ENCODE measurements at regions not wholly inside any gene's neighbourhood (a gene's known extent, or its start where the extent isn't known, plus 50 kb on each side); places are given as distances from the start of the nearest gene placed in this dataset.

DNA sequence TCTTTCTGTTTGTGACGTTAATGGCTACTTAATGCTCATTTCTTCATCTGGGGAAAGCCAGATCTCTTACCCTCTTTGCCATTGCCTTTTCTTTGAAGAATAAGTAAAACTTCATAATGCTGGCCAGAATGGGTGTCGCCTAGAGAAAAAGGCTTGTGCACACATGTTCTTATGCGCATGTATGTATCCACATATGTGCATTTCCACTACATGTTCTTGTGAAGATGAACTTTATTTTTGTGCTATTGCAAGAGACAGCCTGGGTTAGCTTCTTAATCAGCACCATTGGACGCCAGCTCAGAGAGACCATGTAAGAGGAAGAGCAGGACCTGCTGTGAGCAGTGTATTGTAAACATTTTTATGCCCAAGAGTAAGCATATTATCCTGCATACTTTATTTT, 178.7 kb downstream of the SPRY1 start:
- TF ChIP-seq MEF2A (IDR thresholded peaks at IDR 0.05; ENCODE audit: borderline replicate concordance, low read depth) (no peak), NFIC (IDR thresholded peaks at IDR 0.05; ENCODE audit: borderline replicate concordance) (no peak)
- no peak for DNase-seq
- Histone ChIP-seq H3K36me3 (replicated peaks in 1 of 2; ENCODE audit: control insufficient read depth in 1 of 2, insufficient read depth in 2 of 2, low read length in 1 of 2) (no peaks in the 10 kb centered on the region), H3K27me3 (ENCODE audit: insufficient read depth) (no peaks in the 10 kb centered on the region), H3K4me1 (ENCODE audit: control insufficient read depth in 1 of 2, insufficient read depth in 2 of 2, low read depth in 1 of 2, low read length in 1 of 2) (no peaks in the 10 kb centered on the region), H3K9ac (no peak overlapping the region), H3K79me2 (ENCODE audit: insufficient read depth) (no peaks in the 10 kb centered on the region), H3K9me3 (no peaks in the 10 kb centered on the region), H3F3A (replicated peaks; ENCODE audit: insufficient read depth) (no peaks in the 10 kb centered on the region), H3K4me3 (ENCODE audit: low read depth in 2 of 2, low read length in 1 of 2) (no peak overlapping the region), H3K9me2 (no peaks in the 10 kb centered on the region), H3K27ac (ENCODE audit: low read depth in 2 of 2, low read length in 1 of 2) (no peak overlapping the region), H2AFZ (ENCODE audit: low read depth) (no peak overlapping the region), H3K4me2 (no peak overlapping the region), H4K20me1 (ENCODE audit: insufficient read depth) (no peaks in the 10 kb centered on the region)
- ChIA-PET CTCF (interaction anchor here (1.5 kb wide), 1 partner anchor 10 kb away, joined by 3 read pairs; no protein-coding TSS in a partner anchor), POLR2A (no interaction called here)
- 88% methylated on average over 4 of the region's 4 CpGs for WGBS (ENCODE audit: low lambda C conversion rate)

DNA sequence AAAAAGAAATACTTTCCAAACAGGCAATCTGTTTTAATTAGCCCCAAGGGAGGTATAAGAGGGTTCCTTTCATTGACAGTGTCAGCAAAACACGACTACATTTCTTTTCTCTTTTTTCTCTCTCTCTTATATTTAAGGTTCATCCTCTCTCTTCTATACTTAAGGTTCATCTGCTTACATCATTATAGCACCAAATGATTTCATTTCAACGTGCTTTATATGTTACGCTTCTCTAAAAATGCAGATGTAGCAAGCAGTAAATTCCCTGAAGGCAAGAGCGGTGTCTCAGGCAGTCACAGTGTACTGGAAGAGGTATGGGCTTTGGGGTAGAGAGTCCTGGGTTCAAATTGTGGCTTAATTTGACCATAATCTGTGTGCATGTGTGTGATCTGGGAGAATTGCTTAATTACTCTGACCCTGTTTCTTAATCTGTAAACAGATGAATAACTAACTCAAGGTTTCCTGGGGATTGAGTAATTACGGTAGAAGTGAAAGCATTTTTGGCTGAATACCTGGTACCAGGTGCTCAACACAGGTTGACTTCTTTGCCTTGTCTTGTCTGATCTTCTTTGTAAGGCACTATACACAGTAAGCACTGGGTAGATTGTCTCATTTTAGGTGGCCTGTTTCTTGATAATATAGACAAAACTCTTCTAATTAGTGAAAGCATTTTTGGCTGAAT, 180.8 kb downstream of the SPRY1 start:
- Histone ChIP-seq H3K9me3 (no peaks in the 10 kb centered on the region), H3F3A (replicated peaks; ENCODE audit: insufficient read depth) (no peaks in the 10 kb centered on the region), H3K9me2 (no peaks in the 10 kb centered on the region), H4K20me1 (ENCODE audit: insufficient read depth) (no peaks in the 10 kb centered on the region), H3K4me1 (ENCODE audit: control insufficient read depth in 1 of 2, insufficient read depth in 2 of 2, low read depth in 1 of 2, low read length in 1 of 2) (no peaks in the 10 kb centered on the region), H3K79me2 (ENCODE audit: insufficient read depth) (no peaks in the 10 kb centered on the region), H3K27me3 (ENCODE audit: insufficient read depth) (no peaks in the 10 kb centered on the region), H3K9ac (no peak overlapping the region), H2AFZ (ENCODE audit: low read depth) (no peak overlapping the region), H3K36me3 (replicated peaks in 1 of 2; ENCODE audit: control insufficient read depth in 1 of 2, insufficient read depth in 2 of 2, low read length in 1 of 2) (no peaks in the 10 kb centered on the region), H3K4me3 (ENCODE audit: low read depth in 2 of 2, low read length in 1 of 2) (no peak overlapping the region), H3K27ac (ENCODE audit: low read depth in 2 of 2, low read length in 1 of 2) (no peak overlapping the region), H3K4me2 (no peak overlapping the region)
- no peak for DNase-seq
- ChIA-PET POLR2A (no interaction called here), CTCF (interaction anchor here (0.6 kb wide), 1 partner anchor 12 kb away, joined by 3 read pairs; no protein-coding TSS in a partner anchor)
- WGBS (ENCODE audit: low lambda C conversion rate): 88% methylated on average over 5 of the region's 5 CpGs
- TF ChIP-seq GABPA (IDR thresholded peaks at IDR 0.05; ENCODE audit: low read depth): no peak
- no peak for TF ChIP-seq NRF1 (IDR thresholded peaks at IDR 0.05; ENCODE audit: low read depth, low read length)
- no peak for TF ChIP-seq POLR2AphosphoS5 (IDR thresholded peaks at IDR 0.05; ENCODE audit: low read depth, low read length)
- TF ChIP-seq RAD21 (IDR thresholded peaks at IDR 0.05; ENCODE audit: low read length): no peak
- TF ChIP-seq, protein P1, sequence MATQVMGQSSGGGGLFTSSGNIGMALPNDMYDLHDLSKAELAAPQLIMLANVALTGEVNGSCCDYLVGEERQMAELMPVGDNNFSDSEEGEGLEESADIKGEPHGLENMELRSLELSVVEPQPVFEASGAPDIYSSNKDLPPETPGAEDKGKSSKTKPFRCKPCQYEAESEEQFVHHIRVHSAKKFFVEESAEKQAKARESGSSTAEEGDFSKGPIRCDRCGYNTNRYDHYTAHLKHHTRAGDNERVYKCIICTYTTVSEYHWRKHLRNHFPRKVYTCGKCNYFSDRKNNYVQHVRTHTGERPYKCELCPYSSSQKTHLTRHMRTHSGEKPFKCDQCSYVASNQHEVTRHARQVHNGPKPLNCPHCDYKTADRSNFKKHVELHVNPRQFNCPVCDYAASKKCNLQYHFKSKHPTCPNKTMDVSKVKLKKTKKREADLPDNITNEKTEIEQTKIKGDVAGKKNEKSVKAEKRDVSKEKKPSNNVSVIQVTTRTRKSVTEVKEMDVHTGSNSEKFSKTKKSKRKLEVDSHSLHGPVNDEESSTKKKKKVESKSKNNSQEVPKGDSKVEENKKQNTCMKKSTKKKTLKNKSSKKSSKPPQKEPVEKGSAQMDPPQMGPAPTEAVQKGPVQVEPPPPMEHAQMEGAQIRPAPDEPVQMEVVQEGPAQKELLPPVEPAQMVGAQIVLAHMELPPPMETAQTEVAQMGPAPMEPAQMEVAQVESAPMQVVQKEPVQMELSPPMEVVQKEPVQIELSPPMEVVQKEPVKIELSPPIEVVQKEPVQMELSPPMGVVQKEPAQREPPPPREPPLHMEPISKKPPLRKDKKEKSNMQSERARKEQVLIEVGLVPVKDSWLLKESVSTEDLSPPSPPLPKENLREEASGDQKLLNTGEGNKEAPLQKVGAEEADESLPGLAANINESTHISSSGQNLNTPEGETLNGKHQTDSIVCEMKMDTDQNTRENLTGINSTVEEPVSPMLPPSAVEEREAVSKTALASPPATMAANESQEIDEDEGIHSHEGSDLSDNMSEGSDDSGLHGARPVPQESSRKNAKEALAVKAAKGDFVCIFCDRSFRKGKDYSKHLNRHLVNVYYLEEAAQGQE (IDR thresholded peaks at IDR 0.05; ENCODE audit: low read depth, low read length): no peak
- no peak for TF ChIP-seq ELF1 (IDR thresholded peaks at IDR 0.05)
- TF ChIP-seq, protein P2, sequence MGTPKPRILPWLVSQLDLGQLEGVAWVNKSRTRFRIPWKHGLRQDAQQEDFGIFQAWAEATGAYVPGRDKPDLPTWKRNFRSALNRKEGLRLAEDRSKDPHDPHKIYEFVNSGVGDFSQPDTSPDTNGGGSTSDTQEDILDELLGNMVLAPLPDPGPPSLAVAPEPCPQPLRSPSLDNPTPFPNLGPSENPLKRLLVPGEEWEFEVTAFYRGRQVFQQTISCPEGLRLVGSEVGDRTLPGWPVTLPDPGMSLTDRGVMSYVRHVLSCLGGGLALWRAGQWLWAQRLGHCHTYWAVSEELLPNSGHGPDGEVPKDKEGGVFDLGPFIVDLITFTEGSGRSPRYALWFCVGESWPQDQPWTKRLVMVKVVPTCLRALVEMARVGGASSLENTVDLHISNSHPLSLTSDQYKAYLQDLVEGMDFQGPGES (IDR thresholded peaks at IDR 0.05; ENCODE audit: low read depth, low read length): no peak
- TF ChIP-seq EP300 (IDR thresholded peaks at IDR 0.05; ENCODE audit: borderline replicate concordance in 1 of 2, low read depth in 1 of 2, low read length in 1 of 2): no peak
- no peak for TF ChIP-seq GATA2 (CRISPR knock-in tag; IDR thresholded peaks at IDR 0.05)
- no peak for TF ChIP-seq RFX5 (IDR thresholded peaks at IDR 0.05; ENCODE audit: low read length)
- no peak for TF ChIP-seq RCOR1 (IDR thresholded peaks at IDR 0.05; ENCODE audit: low read length)
- TF ChIP-seq TCF12 (IDR thresholded peaks at IDR 0.05): no peak
- TF ChIP-seq RXRA (IDR thresholded peaks at IDR 0.05; ENCODE audit: borderline replicate concordance, low read depth): no peak
- TF ChIP-seq, protein P3, sequence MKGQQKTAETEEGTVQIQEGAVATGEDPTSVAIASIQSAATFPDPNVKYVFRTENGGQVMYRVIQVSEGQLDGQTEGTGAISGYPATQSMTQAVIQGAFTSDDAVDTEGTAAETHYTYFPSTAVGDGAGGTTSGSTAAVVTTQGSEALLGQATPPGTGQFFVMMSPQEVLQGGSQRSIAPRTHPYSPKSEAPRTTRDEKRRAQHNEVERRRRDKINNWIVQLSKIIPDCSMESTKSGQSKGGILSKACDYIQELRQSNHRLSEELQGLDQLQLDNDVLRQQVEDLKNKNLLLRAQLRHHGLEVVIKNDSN (IDR thresholded peaks at IDR 0.05; ENCODE audit: borderline replicate concordance, low read depth): no peak
- no peak for TF ChIP-seq MEF2A (IDR thresholded peaks at IDR 0.05; ENCODE audit: borderline replicate concordance, low read depth)
- TF ChIP-seq TAF1 (IDR thresholded peaks at IDR 0.05; ENCODE audit: borderline replicate concordance, low read depth, low read length): no peak
- TF ChIP-seq YY1 (IDR thresholded peaks at IDR 0.05; ENCODE audit: low read depth): no peak
- TF ChIP-seq JUND (IDR thresholded peaks at IDR 0.05): no peak

Measured in SK-N-SH (cell line).